ENCODE measurements at regions not wholly inside any gene's neighbourhood (a gene's known extent, or its start where the extent isn't known, plus 50 kb on each side); places are given as distances from the start of the nearest gene placed in this dataset.

- Histone ChIP-seq H3K4me1 (ENCODE audit: low read length) (no peaks in the 10 kb centered on the region), H3K4me2 (ENCODE audit: low read depth, low read length) (no peak overlapping the region), H2AFZ (ENCODE audit: low read length) (no peak overlapping the region), H3K9me3 (replicated peaks; ENCODE audit: insufficient read depth, low read length) (no peaks in the 10 kb centered on the region), H3F3A (ENCODE audit: insufficient read depth, low read length) (no peaks in the 10 kb centered on the region), H3K4me3 (ENCODE audit: low read length) (no peak overlapping the region), H3K9me2 (replicated peaks; ENCODE audit: insufficient read depth, low read length) (no peaks in the 10 kb centered on the region), H3K36me3 (replicated peaks; ENCODE audit: insufficient read depth, low read length) (no peaks in the 10 kb centered on the region), H4K20me1 (ENCODE audit: insufficient read depth, low read length) (no peaks in the 10 kb centered on the region), H3K9ac (ENCODE audit: low read length) (no peak overlapping the region), H3K27me3 (replicated peaks; ENCODE audit: insufficient read depth, low read length) (no peaks in the 10 kb centered on the region), H3K79me2 (ENCODE audit: low read length) (no peaks in the 10 kb centered on the region), H3K27ac (ENCODE audit: low read length) (no peak overlapping the region)
- DNase-seq, result no peak
- TF ChIP-seq CTCF (IDR thresholded peaks at IDR 0.05; ENCODE audit: low read length) (no peak), EZH2phosphoT487 (IDR thresholded peaks at IDR 0.05; ENCODE audit: low read length) (no peak), EZH2 (optimal IDR thresholded peaks at IDR 0.05; ENCODE audit: low read depth, low read length) (no peak)
Observed at GRCh38 chr10:28912017-28912783, 234.9 kb downstream of the BAMBI start.

GRCh38 chr10:28913436-28914237 lies 236.3 kb downstream of the BAMBI start:
- Histone ChIP-seq H3K36me3 (replicated peaks; ENCODE audit: insufficient read depth, low read length) (no peaks in the 10 kb centered on the region), H3K4me2 (ENCODE audit: low read depth, low read length) (no peak overlapping the region), H3K9me2 (replicated peaks; ENCODE audit: insufficient read depth, low read length) (no peaks in the 10 kb centered on the region), H3K9me3 (replicated peaks; ENCODE audit: insufficient read depth, low read length) (no peaks in the 10 kb centered on the region), H3K4me3 (ENCODE audit: low read length) (no peak overlapping the region), H2AFZ (ENCODE audit: low read length) (no peak overlapping the region), H3K79me2 (ENCODE audit: low read length) (no peaks in the 10 kb centered on the region), H3F3A (ENCODE audit: insufficient read depth, low read length) (no peaks in the 10 kb centered on the region), H3K27me3 (replicated peaks; ENCODE audit: insufficient read depth, low read length) (no peaks in the 10 kb centered on the region), H3K4me1 (ENCODE audit: low read length) (no peaks in the 10 kb centered on the region), H3K27ac (ENCODE audit: low read length) (no peak overlapping the region), H3K9ac (ENCODE audit: low read length) (no peak overlapping the region), H4K20me1 (ENCODE audit: insufficient read depth, low read length) (no peaks in the 10 kb centered on the region)
- no peak for DNase-seq
- TF ChIP-seq EZH2phosphoT487 (IDR thresholded peaks at IDR 0.05; ENCODE audit: low read length) (no peak), CTCF (IDR thresholded peaks at IDR 0.05; ENCODE audit: low read length) (no peak), EZH2 (optimal IDR thresholded peaks at IDR 0.05; ENCODE audit: low read depth, low read length) (no peak)

- no peaks in the 10 kb centered on the region for H3K27me3 ChIP-seq (replicated peaks; ENCODE audit: insufficient read depth, low read length)
- H3F3A ChIP-seq (ENCODE audit: insufficient read depth, low read length), result no peaks in the 10 kb centered on the region
- no peaks in the 10 kb centered on the region for H4K20me1 ChIP-seq (ENCODE audit: insufficient read depth, low read length)
- H2AFZ ChIP-seq (ENCODE audit: low read length), result no peak overlapping the region
- no peak for DNase-seq
- no peaks in the 10 kb centered on the region for H3K4me1 ChIP-seq (ENCODE audit: low read length)
- no peak overlapping the region for H3K9ac ChIP-seq (ENCODE audit: low read length)
- H3K4me3 ChIP-seq (ENCODE audit: low read length), result no peak overlapping the region
- H3K9me3 ChIP-seq (replicated peaks; ENCODE audit: insufficient read depth, low read length), result no peaks in the 10 kb centered on the region
- no peaks in the 10 kb centered on the region; the same call in 1 of the 2 replicates for H3K36me3 ChIP-seq (replicated peaks; ENCODE audit: insufficient read depth, low read length)
- no peak overlapping the region for H3K4me2 ChIP-seq (ENCODE audit: low read depth, low read length)
- H3K9me2 ChIP-seq (replicated peaks; ENCODE audit: insufficient read depth, low read length), result no peaks in the 10 kb centered on the region
- no peak for TF ChIP-seq CTCF (IDR thresholded peaks at IDR 0.05; ENCODE audit: low read length)
- TF ChIP-seq EZH2 (optimal IDR thresholded peaks at IDR 0.05; ENCODE audit: low read depth, low read length), result no peak
- TF ChIP-seq EZH2phosphoT487 (IDR thresholded peaks at IDR 0.05; ENCODE audit: low read length), result no peak
- no peak overlapping the region for H3K27ac ChIP-seq (ENCODE audit: low read length)
- H3K79me2 ChIP-seq (ENCODE audit: low read length), result no peaks in the 10 kb centered on the region
Observed at GRCh38 chr10:28914701-28915100, 237.4 kb downstream of the BAMBI start.
